ENCODE measurements at regions not wholly inside any gene's neighbourhood (a gene's known extent, or its start where the extent isn't known, plus 50 kb on each side); places are given as distances from the start of the nearest gene placed in this dataset.

DNA sequence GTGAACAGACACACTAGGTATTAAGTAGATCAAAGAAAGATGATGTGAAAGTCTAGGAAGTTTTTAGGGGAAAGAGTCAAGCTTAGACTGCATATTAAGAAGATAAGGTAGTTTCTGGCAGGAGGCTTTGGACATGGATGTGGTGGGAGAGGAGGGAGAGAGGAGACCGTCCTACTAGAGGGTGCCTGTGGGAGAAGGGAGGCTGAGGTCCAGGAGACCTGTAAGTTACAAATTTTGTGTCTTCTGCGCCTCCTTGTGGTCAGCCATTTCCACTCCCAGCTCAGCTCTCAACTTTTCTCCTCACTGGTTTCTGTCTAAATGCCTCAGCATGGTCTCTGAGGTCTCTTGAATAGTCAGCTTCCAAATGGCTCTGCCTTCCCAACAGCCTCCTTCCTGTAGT, 193.5 kb downstream of the UNC5CL start:
- H3K4me3 ChIP-seq: no peak overlapping the region
- WGBS (ENCODE audit: missing lambda C conversion rate): 4% methylated on average over 2 of the region's 2 CpGs
- no peak overlapping the region for H3K4me2 ChIP-seq
- no peaks in the 10 kb centered on the region for H3K9me3 ChIP-seq
- DNase-seq (ENCODE audit: low read depth in 1 of 2, low spot score in 1 of 2): peak; percentile 15 to 52
- ChIA-PET POLR2A (no interaction called here), CTCF (interaction anchor here (0.9 to 2.2 kb wide), 10 partner anchors 10 to 864 kb away, joined by 3 to 11 read pairs (median 3); no protein-coding TSS in a partner anchor)
- no peak for TF ChIP-seq GATA3 (IDR thresholded peaks at IDR 0.05; ENCODE audit: borderline replicate concordance)
- no peak for TF ChIP-seq MYC (IDR thresholded peaks at IDR 0.05; ENCODE audit: borderline replicate concordance, low read length)
- TF ChIP-seq HEYL (CRISPR knock-in tag; IDR thresholded peaks at IDR 0.05): no peak
- TF ChIP-seq HOXB13 (CRISPR knock-in tag; IDR thresholded peaks at IDR 0.05; ENCODE audit: low read depth): no peak
- TF ChIP-seq ZFP36 (IDR thresholded peaks at IDR 0.05; ENCODE audit: borderline replicate concordance, partially characterized antibody): no peak
- no peak for TF ChIP-seq EHMT2 (IDR thresholded peaks at IDR 0.05; ENCODE audit: low read depth)
- TF ChIP-seq, protein P1, sequence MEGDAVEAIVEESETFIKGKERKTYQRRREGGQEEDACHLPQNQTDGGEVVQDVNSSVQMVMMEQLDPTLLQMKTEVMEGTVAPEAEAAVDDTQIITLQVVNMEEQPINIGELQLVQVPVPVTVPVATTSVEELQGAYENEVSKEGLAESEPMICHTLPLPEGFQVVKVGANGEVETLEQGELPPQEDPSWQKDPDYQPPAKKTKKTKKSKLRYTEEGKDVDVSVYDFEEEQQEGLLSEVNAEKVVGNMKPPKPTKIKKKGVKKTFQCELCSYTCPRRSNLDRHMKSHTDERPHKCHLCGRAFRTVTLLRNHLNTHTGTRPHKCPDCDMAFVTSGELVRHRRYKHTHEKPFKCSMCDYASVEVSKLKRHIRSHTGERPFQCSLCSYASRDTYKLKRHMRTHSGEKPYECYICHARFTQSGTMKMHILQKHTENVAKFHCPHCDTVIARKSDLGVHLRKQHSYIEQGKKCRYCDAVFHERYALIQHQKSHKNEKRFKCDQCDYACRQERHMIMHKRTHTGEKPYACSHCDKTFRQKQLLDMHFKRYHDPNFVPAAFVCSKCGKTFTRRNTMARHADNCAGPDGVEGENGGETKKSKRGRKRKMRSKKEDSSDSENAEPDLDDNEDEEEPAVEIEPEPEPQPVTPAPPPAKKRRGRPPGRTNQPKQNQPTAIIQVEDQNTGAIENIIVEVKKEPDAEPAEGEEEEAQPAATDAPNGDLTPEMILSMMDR (IDR thresholded peaks at IDR 0.05): peak; percentile 44
- no peak for TF ChIP-seq CHD4 (IDR thresholded peaks at IDR 0.05; ENCODE audit: borderline replicate concordance)
- peak; percentile 54 to 59; a peak in 4 of 5 replicates for TF ChIP-seq RAD21 (conservative IDR thresholded peaks at IDR 0.05 in 1 of 2, IDR thresholded peaks at IDR 0.05 in 1 of 2)
- TF ChIP-seq JUNB (IDR thresholded peaks at IDR 0.05): no peak
- TF ChIP-seq, protein P2, sequence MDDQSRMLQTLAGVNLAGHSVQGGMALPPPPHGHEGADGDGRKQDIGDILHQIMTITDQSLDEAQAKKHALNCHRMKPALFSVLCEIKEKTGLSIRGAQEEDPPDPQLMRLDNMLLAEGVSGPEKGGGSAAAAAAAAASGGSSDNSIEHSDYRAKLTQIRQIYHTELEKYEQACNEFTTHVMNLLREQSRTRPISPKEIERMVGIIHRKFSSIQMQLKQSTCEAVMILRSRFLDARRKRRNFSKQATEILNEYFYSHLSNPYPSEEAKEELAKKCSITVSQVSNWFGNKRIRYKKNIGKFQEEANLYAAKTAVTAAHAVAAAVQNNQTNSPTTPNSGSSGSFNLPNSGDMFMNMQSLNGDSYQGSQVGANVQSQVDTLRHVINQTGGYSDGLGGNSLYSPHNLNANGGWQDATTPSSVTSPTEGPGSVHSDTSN (IDR thresholded peaks at IDR 0.05): no peak
- TF ChIP-seq SMC3 (IDR thresholded peaks at IDR 0.05): peak; percentile 61
- TF ChIP-seq NR3C1 (IDR thresholded peaks at IDR 0.05): no peak
- no peak for TF ChIP-seq REST (IDR thresholded peaks at IDR 0.05)
- TF ChIP-seq, protein P3, sequence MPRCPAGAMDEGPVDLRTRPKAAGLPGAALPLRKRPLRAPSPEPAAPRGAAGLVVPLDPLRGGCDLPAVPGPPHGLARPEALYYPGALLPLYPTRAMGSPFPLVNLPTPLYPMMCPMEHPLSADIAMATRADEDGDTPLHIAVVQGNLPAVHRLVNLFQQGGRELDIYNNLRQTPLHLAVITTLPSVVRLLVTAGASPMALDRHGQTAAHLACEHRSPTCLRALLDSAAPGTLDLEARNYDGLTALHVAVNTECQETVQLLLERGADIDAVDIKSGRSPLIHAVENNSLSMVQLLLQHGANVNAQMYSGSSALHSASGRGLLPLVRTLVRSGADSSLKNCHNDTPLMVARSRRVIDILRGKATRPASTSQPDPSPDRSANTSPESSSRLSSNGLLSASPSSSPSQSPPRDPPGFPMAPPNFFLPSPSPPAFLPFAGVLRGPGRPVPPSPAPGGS (IDR thresholded peaks at IDR 0.05): no peak
- no peak for TF ChIP-seq MAX (IDR thresholded peaks at IDR 0.05)
- no peak for TF ChIP-seq ZSCAN20 (CRISPR knock-in tag; IDR thresholded peaks at IDR 0.05)
- H3K4me1 ChIP-seq: no peaks in the 10 kb centered on the region
- no peak for FAIRE-seq
- H3K27ac ChIP-seq: no peak overlapping the region
- peak; percentile 81 to 86; a peak in 5 of 6 replicates for ATAC-seq

GRCh38 chr6:40844246-40844645, 194.8 kb downstream of the UNC5CL start:
- H3K9me3 ChIP-seq: no peaks in the 10 kb centered on the region
- TF ChIP-seq PHF8 (IDR thresholded peaks at IDR 0.05; ENCODE audit: borderline replicate concordance, low read depth) (no peak), MAFK (IDR thresholded peaks at IDR 0.05; ENCODE audit: partially characterized antibody) (no peak), ZC3H11A (IDR thresholded peaks at IDR 0.05) (no peak), NPAS2 (CRISPR knock-in tag; IDR thresholded peaks at IDR 0.05; ENCODE audit: borderline replicate concordance) (no peak), KDM5A (IDR thresholded peaks at IDR 0.05) (no peak), TP53 (CRISPR knock-in tag; IDR thresholded peaks at IDR 0.05) (no peak)
- no peak for DNase-seq (ENCODE audit: low read depth in 1 of 2, low spot score in 1 of 2)
- no peak for ATAC-seq
- ChIA-PET POLR2A (no interaction called here), CTCF (interaction anchor here (0.6 to 2.2 kb wide), 4 partner anchors 13 to 864 kb away, joined by 3 to 4 read pairs (median 3); no protein-coding TSS in a partner anchor)
- H3K4me1 ChIP-seq: no peaks in the 10 kb centered on the region
- WGBS (ENCODE audit: missing lambda C conversion rate): 6% methylated on average over 1 of the region's 1 CpG
- H3K4me3 ChIP-seq: no peak overlapping the region
- H3K27ac ChIP-seq: no peak overlapping the region
- no peak for FAIRE-seq
- H3K4me2 ChIP-seq: no peak overlapping the region
